T-helper 1 cell treated with Interleukin-12 subunit alpha and Interleukin-12 subunit beta and Interleukin-4 antibody, amounts not matched to agents 30 μg/mL and 1 μg/mL, for 36 hours (primary cell): ENCODE measurements at regions not wholly inside any gene's neighbourhood (a gene's known extent, or its start where the extent isn't known, plus 50 kb on each side); places are given as distances from the start of the nearest gene placed in this dataset.

ENCODE experiments used
- H3K27ac Mint-ChIP-seq: one replicate; pipeline ENCODE4 v1.8.0; 2021; ENCODE audit warnings: mild to moderate bottlenecking, mixed read lengths
- H3K27me3 Mint-ChIP-seq: one replicate; pipeline ENCODE4 v1.8.0; 2021; ENCODE audit warnings: low read depth, mixed read lengths
- H3K36me3 Mint-ChIP-seq: one replicate; pipeline ENCODE4 v1.8.0; 2021; ENCODE audit warnings: low read depth, mixed read lengths
- H3K4me1 Mint-ChIP-seq: one replicate; pipeline ENCODE4 v1.8.0; 2021; ENCODE audit warnings: low read depth, mixed read lengths
- H3K4me3 Mint-ChIP-seq: one replicate; pipeline ENCODE4 v1.8.0; 2021; ENCODE audit warnings: mild to moderate bottlenecking, moderate library complexity, mixed read lengths
- H3K9me3 Mint-ChIP-seq: one replicate; pipeline ENCODE4 v1.8.0; 2021; ENCODE audit warnings: mixed read lengths

GRCh38 chr1:29505532-29506220 is 269.4 kb downstream of the PTPRU start:
- Mint-ChIP-seq H3K4me1 (no peaks in the 10 kb centered on the region), H3K27ac (no peak overlapping the region), H3K9me3 (no peaks in the 10 kb centered on the region), H3K4me3 (no peak overlapping the region), H3K36me3 (no peaks in the 10 kb centered on the region), H3K27me3 (peaks cover 21% of the 10 kb centered on the region)

- H3K36me3 Mint-ChIP-seq = no peaks in the 10 kb centered on the region
- no peaks in the 10 kb centered on the region for H3K9me3 Mint-ChIP-seq
- H3K4me1 Mint-ChIP-seq = no peaks in the 10 kb centered on the region
- H3K4me3 Mint-ChIP-seq = no peak overlapping the region
- H3K27ac Mint-ChIP-seq = no peak overlapping the region
- H3K27me3 Mint-ChIP-seq = peaks cover 15% of the 10 kb centered on the region
Observed at GRCh38 chr1:29504709-29505410, 268.5 kb downstream of the PTPRU start.

- H3K27me3 Mint-ChIP-seq = peaks cover 11% of the 10 kb centered on the region
- no peaks in the 10 kb centered on the region for H3K9me3 Mint-ChIP-seq
- H3K27ac Mint-ChIP-seq = no peak overlapping the region
- H3K36me3 Mint-ChIP-seq = no peaks in the 10 kb centered on the region
- no peak overlapping the region for H3K4me3 Mint-ChIP-seq
- H3K4me1 Mint-ChIP-seq = no peaks in the 10 kb centered on the region
Observed at GRCh38 chr1:29504196-29504595, 267.9 kb downstream of the PTPRU start.

GRCh38 chr1:29502911-29503840 is 266.9 kb downstream of the PTPRU start:
- Mint-ChIP-seq H3K36me3 (no peaks in the 10 kb centered on the region), H3K4me1 (no peaks in the 10 kb centered on the region), H3K9me3 (no peaks in the 10 kb centered on the region), H3K27me3 (peaks cover 8% of the 10 kb centered on the region), H3K4me3 (no peak overlapping the region), H3K27ac (no peak overlapping the region)

- H3K27me3 Mint-ChIP-seq = peaks cover 8% of the 10 kb centered on the region
- no peaks in the 10 kb centered on the region for H3K36me3 Mint-ChIP-seq
- H3K4me1 Mint-ChIP-seq = no peaks in the 10 kb centered on the region
- H3K4me3 Mint-ChIP-seq = no peak overlapping the region
- H3K27ac Mint-ChIP-seq = no peak overlapping the region
- H3K9me3 Mint-ChIP-seq = no peaks in the 10 kb centered on the region
Observed at GRCh38 chr1:29502225-29502910, 266.0 kb downstream of the PTPRU start.

- Mint-ChIP-seq H3K9me3 (no peaks in the 10 kb centered on the region), H3K4me1 (no peaks in the 10 kb centered on the region), H3K4me3 (no peak overlapping the region), H3K27me3 (peaks cover 8% of the 10 kb centered on the region), H3K36me3 (no peaks in the 10 kb centered on the region), H3K27ac (no peak overlapping the region)
Observed at GRCh38 chr1:29501227-29501976, 265.1 kb downstream of the PTPRU start.

GRCh38 chr1:29500651-29501050 is 264.3 kb downstream of the PTPRU start:
- no peak overlapping the region for H3K4me3 Mint-ChIP-seq
- no peaks in the 10 kb centered on the region for H3K36me3 Mint-ChIP-seq
- no peaks in the 10 kb centered on the region for H3K9me3 Mint-ChIP-seq
- peaks cover 8% of the 10 kb centered on the region for H3K27me3 Mint-ChIP-seq
- no peak overlapping the region for H3K27ac Mint-ChIP-seq
- H3K4me1 Mint-ChIP-seq = no peaks in the 10 kb centered on the region

GRCh38 chr1:29500041-29500440 is 263.7 kb downstream of the PTPRU start:
- no peak overlapping the region for H3K27ac Mint-ChIP-seq
- no peaks in the 10 kb centered on the region for H3K9me3 Mint-ChIP-seq
- no peaks in the 10 kb centered on the region for H3K4me1 Mint-ChIP-seq
- no peaks in the 10 kb centered on the region for H3K36me3 Mint-ChIP-seq
- peaks cover 8% of the 10 kb centered on the region for H3K27me3 Mint-ChIP-seq
- no peak overlapping the region for H3K4me3 Mint-ChIP-seq

GRCh38 chr1:29499104-29499650 is 262.9 kb downstream of the PTPRU start:
- peaks cover 8% of the 10 kb centered on the region for H3K27me3 Mint-ChIP-seq
- H3K9me3 Mint-ChIP-seq = no peaks in the 10 kb centered on the region
- H3K4me3 Mint-ChIP-seq = no peak overlapping the region

GRCh38 chr1:29498126-29499103 is 262.1 kb downstream of the PTPRU start:
- H3K36me3 Mint-ChIP-seq = no peaks in the 10 kb centered on the region
- no peak overlapping the region for H3K4me3 Mint-ChIP-seq

More at GRCh38 chr1:29499104-29499650, 262.9 kb downstream of the PTPRU start:
- no peaks in the 10 kb centered on the region for H3K36me3 Mint-ChIP-seq
- H3K27ac Mint-ChIP-seq = no peak overlapping the region
- no peaks in the 10 kb centered on the region for H3K4me1 Mint-ChIP-seq

GRCh38 chr1:29497395-29498125 is 261.2 kb downstream of the PTPRU start:
- H3K27ac Mint-ChIP-seq = no peak overlapping the region
- H3K36me3 Mint-ChIP-seq = no peaks in the 10 kb centered on the region
- no peaks in the 10 kb centered on the region for H3K9me3 Mint-ChIP-seq
- no peaks in the 10 kb centered on the region for H3K27me3 Mint-ChIP-seq
- no peak overlapping the region for H3K4me3 Mint-ChIP-seq
- H3K4me1 Mint-ChIP-seq = no peaks in the 10 kb centered on the region

More at GRCh38 chr1:29498126-29499103, 262.1 kb downstream of the PTPRU start:
- H3K4me1 Mint-ChIP-seq = no peaks in the 10 kb centered on the region
- peaks cover 5% of the 10 kb centered on the region for H3K27me3 Mint-ChIP-seq
- H3K27ac Mint-ChIP-seq = peak overlapping the region; percentile 23
- H3K9me3 Mint-ChIP-seq = no peaks in the 10 kb centered on the region

GRCh38 chr1:29496701-29497100 is 260.4 kb downstream of the PTPRU start:
- H3K27ac Mint-ChIP-seq = no peak overlapping the region
- no peak overlapping the region for H3K4me3 Mint-ChIP-seq
- H3K9me3 Mint-ChIP-seq = no peaks in the 10 kb centered on the region
- H3K4me1 Mint-ChIP-seq = no peaks in the 10 kb centered on the region
- no peaks in the 10 kb centered on the region for H3K36me3 Mint-ChIP-seq
- H3K27me3 Mint-ChIP-seq = no peaks in the 10 kb centered on the region
